H1 (cell line): ENCODE measurements at regions not wholly inside any gene's neighbourhood (a gene's known extent, or its start where the extent isn't known, plus 50 kb on each side); places are given as distances from the start of the nearest gene placed in this dataset.

Source experiments
- CTCF ChIP-seq, 3 experiments: IDR thresholded peaks; 1 replicate in 2 of 3; 2 replicates in 1 of 3; pipeline versions ENCODE4 v1.5.1 to v1.6.1; 2011; ENCODE audit warnings: low read length in 3 of 3, mild to moderate bottlenecking in 3 of 3, inconsistent platforms in 2 of 3, low read depth in 1 of 3, moderate library complexity in 1 of 3; ENCODE audit not compliant: insufficient read depth in 1 of 3; ENCODE audit errors: control extremely low read depth in 1 of 3
- MAFK ChIP-seq: IDR thresholded peaks from 2 replicates; pipeline ENCODE4 v1.6.1; 2012; ENCODE audit warnings: low read depth, mild to moderate bottlenecking, improper control_type of control experiment, low read length
- TBP ChIP-seq: IDR thresholded peaks from 2 replicates; pipeline ENCODE4 v1.6.1; 2011; ENCODE audit warnings: low read depth, low read length, improper control_type of control experiment

GRCh38 chr1:187871177-187871845 lies 1042.6 kb downstream of the PLA2G4A start:
- TF ChIP-seq TBP (no peak), MAFK (no peak), CTCF (IDR thresholded peaks at IDR 0.05; ENCODE audit: control extremely low read depth in 1 of 3, insufficient read depth in 1 of 3, low read depth in 1 of 3, low read length in 3 of 3) (no peak)
